ENCODE measurements at regions not wholly inside any gene's neighbourhood (a gene's known extent, or its start where the extent isn't known, plus 50 kb on each side); places are given as distances from the start of the nearest gene placed in this dataset.

GRCh38 chr2:51299370-51299769 lies 267.4 kb upstream of the NRXN1 start:
- TF ChIP-seq POLR2A (IDR thresholded peaks at IDR 0.05) (no peak), CTCF (IDR thresholded peaks at IDR 0.05) (no peak), EP300 (IDR thresholded peaks at IDR 0.05) (no peak), POLR2AphosphoS5 (IDR thresholded peaks at IDR 0.05) (no peak)
